GM19240 (cell line): ENCODE measurements at regions not wholly inside any gene's neighbourhood (a gene's known extent, or its start where the extent isn't known, plus 50 kb on each side); places are given as distances from the start of the nearest gene placed in this dataset.

Source experiments
- DNase-seq: peaks from one replicate; pipeline ENCODE4 v3.0.0; 2011; ENCODE audit warnings: low spot score; ENCODE audit not compliant: insufficient read length

- DNase-seq, result no peak
Measured at GRCh38 chr2:120564213-120565094, 171.2 kb upstream of the GLI2 start.

GRCh38 chr2:120565095-120565460 lies 170.6 kb upstream of the GLI2 start:
- DNase-seq, result no peak

DNA sequence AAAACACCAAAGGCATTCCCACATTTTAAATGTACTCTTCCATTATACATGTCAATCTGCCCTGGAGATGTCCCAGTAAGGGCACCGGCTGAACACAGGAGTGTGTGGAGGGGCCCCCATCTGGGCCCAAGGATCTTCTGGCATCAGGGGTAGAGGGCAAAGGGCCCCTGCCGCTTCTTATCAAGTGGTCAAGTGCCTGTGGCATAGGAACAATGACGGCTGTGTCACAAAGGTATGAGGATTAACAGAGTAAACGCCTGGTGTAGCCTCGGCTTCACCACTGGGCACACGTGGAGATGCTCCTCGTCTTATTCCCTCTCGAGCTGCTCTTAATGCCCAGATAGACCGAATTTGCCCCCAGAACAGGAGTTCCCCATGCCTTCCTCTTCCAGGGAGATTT lies 169.7 kb upstream of the GLI2 start:
- no peak for DNase-seq

DNA sequence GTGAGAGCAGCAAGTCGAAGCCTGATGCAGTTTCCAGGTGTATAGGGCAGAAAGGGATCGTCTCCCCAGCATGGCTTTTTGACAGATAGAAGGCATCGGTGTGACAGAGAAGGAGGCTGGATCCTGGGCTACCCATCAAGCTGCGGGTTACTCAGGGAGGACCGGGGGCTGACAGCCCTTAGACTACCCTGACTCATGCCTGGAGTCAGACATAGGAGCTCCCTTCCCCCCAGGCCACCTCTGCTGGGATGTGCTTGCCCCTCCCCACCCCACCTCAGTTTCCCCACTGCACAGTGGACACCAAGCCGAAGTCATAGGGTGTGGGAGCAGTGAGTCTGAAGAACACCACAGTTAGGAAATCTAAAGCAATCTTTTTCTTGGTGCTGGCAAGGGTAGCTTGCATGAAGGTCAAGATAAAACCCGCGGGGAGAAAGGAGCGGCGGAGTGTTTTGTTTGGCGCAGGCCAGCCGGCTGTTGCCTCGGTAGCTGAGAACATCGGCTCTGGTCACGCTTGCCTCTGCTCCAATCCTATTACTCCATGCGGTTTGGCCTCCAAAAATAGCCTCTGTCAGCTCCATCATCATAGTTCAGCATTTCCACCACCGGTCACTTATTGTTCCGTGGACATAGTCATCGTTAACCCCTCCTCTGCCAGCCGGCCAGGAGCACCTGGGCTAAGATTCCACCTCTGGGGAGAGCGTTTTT lies 169.2 kb upstream of the GLI2 start:
- DNase-seq, result no peak

- no peak for DNase-seq
Measured at GRCh38 chr2:120567128-120567527, 168.5 kb upstream of the GLI2 start.

DNA sequence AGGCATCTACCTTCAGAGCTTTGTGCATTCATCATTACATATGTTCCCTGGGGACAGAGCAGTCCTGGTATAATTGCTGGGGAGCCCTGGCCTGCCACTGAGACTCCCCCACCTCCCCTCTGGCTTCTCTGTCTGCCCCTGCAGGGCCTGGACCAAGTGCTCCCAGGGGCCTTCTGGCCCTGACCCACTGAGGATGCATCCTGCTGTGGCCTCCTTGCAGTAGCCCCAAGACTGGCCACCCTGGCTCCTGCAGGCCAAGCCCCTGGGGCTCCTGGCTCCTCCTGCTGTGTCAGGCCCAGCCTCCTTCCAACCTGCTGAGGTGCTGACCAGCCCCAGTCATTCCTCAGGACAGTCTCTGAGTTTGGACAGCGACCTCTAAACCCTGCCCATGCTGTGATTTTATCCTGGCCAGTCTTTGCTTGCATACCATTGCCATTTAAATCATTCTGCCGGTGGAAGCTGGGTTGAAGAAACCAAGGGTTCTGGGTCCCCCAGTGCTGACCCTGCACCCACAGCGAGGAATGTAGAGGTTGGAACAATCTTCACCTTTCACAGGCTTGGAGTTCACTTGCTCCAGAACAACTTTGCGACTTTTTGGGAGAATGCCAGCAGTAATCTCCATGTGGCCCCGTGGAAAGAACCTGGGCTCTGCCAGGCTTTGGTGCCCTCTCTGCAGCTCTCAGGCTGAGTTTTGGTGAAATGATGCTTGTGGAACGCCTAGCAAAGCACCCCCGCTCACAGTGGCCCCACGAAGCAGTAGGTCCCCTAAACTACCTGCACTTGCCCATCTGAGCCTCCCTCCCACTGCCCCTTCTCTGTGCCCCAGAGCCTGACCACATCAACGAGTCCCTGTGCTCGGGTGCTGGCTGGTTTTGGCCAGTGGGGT lies 167.3 kb upstream of the GLI2 start:
- DNase-seq, result no peak

GRCh38 chr2:120568975-120569268 lies 166.7 kb upstream of the GLI2 start:
- no peak for DNase-seq

- no peak for DNase-seq
Measured at GRCh38 chr2:120570001-120570400, 165.7 kb upstream of the GLI2 start.

- DNase-seq, result no peak
Measured at GRCh38 chr2:120570546-120570945, 165.1 kb upstream of the GLI2 start.

- DNase-seq, result no peak
Measured at GRCh38 chr2:120571015-120571728, 164.5 kb upstream of the GLI2 start.

DNA sequence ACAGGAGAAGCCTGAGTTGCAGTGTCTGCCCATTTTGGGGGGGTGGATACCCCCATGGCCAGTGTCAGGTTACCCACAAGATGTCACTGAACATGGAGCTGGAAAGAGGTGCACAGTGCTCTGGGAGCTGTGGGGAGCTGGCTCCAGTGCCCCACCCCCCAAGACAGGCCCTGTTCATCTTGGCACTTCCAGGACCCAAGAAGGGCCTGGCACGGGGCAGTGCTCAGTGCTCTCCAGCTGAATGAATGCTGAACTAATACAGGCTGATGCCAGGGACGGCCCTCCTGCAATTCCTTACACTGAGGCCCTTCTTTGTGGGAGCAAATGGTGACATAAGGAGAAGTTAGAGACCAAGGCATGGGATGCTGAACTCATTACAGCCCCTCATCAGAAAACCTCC lies 163.4 kb upstream of the GLI2 start:
- no peak for DNase-seq

- no peak for DNase-seq
Measured at GRCh38 chr2:120574620-120575019, 161.0 kb upstream of the GLI2 start.

DNA sequence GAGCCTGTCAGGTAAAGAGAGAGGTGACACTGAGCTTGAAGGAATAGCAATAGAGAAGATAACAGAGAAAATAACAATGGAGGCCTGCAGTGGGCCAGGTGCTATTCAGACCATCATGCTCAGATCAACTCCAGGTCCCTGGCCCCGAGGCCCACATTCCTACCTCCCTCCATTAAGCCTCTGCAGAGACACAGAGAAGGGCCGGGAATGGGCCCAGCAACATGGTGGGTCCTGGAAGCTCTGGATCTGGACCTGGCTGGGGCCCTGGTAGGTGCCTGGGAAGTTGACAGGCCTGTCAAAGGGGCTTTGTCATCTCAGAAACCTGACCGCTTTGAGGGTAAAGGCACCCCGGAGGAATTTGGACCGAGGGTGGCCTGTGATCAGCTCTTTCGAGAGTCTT lies 159.7 kb upstream of the GLI2 start:
- no peak for DNase-seq

DNA sequence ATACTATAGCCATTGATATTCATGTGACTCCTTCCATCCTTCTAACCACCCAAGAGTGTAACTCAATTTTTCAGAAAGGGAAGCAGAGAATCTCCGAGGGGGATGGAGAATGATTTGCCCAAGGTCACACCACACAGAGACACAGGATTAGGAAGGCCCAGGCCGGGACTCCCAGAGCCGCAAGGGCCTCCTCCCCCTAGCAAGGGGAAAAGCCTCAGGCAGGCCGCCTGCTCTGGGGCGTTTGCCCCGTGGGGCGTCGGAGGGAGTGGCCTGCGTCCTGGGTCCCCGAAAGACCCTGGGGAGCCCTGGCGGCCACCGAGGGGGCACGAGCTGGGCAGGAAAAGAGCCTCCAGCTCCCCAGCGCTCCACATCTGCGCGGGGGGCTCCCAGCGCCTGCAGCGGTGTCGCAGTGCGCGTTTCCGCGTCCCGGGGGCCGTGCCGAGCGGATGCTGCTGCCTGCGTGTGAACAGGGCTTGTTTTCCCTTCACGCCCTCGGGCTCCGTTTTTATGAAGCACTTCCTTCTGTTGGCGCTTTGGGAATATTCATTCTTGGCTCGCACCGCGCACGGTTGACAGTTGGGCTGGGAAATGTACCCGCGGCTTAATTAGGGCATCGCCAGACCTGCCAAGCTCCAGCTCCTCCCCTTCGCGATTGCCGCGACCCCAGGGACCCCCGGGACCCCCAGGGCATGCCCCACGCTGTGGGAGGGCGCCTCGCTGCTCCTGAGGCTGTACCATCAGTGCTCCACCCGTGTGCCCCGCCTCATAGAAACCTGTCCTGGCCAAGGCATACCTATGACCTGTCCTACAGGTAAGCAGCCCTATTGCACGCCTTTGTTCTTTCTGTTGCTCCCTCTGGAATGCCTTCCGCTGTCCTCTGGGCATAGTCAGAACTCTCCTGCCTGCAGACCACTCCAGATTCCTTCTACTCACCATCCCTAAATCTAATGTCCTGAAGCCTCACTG lies 158.9 kb upstream of the GLI2 start:
- DNase-seq, result no peak

DNA sequence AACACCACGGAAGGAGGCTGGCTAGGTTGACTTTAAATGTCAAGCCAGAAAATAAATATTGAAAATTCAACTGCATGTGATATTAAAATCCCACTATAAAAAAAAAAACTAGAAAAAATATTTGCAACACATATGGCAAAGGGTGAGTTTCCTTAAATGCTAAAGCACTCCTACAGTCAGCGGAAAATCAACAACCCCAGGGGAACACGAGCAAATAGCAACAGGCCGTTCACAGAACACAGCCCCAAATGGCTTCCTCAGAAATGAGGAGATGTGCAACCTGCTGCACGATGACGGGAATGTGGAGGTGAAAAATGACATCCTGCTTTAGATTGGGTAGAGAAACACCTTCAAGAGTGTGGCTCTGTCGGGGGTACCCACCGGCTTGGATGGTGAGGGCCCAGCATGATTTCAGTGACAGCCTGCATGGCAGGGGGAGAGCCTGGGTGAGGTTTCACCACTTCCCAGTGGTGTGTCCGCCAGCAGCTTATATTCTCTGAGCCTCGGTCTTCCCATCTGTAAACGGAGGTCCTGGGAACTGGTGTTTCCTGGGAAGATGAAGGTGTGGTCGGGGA lies 157.9 kb upstream of the GLI2 start:
- no peak for DNase-seq

DNA sequence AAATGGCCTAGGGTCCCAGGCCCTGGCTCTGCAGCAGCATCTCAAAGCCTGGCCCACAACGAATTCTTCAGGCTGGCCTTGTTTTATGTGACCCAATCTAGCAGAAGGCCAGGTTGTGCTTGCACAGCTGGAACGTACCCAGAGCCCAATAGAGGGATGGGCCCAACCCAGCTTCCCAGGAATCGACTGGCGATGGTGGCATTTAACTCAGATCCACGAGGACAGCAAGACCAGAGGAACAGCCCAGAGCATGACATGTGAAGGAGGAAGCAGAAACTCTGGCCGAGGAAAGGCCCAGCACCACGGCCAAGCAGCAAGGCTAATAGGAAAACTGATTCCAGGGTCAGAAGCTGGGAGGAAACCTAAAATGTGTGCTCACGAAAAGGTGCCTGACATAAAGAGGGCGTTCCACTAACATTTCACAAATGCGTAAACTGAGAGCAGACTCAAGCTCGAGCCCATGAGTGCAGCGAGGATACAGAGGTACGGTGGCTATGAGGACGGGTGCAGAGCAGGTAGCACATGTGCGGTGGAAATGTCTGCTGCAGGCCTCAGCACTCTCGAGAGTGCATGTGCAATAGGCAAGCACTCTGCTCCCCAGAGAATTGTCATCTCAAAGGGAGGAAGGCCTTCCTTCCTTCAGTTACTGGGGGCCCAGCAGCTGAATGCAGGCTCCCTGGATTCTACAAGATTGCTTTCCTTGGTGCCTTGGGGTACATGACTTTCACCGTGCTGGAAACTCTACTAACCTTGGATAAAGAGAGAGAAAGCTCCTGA lies 156.9 kb upstream of the GLI2 start:
- no peak for DNase-seq

DNA sequence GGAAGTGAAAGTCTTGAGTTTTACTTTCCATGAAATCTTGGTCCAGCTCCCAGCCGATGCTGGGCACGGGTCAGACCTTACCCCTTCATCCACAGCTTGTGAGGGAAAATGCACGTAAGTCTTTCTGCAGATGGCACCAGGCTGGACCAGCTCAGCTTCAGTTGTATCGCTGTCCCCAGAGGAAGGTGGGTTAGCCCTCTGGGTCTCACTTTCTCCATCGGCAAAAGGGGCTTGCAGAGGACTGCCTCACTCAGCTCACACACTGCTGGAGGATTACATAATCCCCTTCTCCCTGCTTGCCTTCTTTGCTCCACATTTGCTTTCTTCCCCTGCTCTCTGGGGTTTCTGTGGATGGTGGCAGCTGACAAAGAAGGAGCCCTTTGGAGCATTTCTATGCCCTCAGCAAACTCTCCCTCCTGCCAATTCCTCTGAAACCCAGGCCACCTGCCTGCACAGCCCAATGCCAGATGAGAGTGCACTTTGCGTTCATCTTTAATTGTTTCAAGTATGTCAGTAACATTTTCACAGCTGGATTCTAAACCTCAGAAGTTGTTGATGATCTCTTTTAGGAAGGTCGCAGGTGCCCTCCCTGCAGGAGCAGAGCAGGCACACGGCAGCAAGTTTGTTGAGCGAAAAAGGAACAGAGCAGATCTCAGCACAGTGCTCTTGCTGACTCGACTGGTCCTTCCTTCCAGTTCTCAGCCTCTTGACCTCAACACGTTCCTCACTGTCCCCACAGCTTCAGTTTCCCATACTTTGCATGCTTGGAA lies 155.6 kb upstream of the GLI2 start:
- no peak for DNase-seq

- no peak for DNase-seq
Measured at GRCh38 chr2:120580709-120581108, 155.0 kb upstream of the GLI2 start.
